Frontal cortex (tissue), 3 donors: ENCODE measurements at regions not wholly inside any gene's neighbourhood (a gene's known extent, or its start where the extent isn't known, plus 50 kb on each side); places are given as distances from the start of the nearest gene placed in this dataset.
"Not testable (repeated sequence)": the region's sequence is repeated elsewhere in the genome, so short reads cannot be mapped to it uniquely, and the experiment has no call there.

Experiments used
- DNase-seq, 2 donors: peaks; one replicate each; pipeline ENCODE4 v3.0.0; 2012; ENCODE audit warnings: low spot score in 2 of 2
- FAIRE-seq: peaks from 2 replicates; lab custom pipeline; 2012; peaks lifted over from hg19 to GRCh38; lab: Jason Lieb, UNC
- donor health status: control.
- donor health status: control.
- donor health status: control.

DNA sequence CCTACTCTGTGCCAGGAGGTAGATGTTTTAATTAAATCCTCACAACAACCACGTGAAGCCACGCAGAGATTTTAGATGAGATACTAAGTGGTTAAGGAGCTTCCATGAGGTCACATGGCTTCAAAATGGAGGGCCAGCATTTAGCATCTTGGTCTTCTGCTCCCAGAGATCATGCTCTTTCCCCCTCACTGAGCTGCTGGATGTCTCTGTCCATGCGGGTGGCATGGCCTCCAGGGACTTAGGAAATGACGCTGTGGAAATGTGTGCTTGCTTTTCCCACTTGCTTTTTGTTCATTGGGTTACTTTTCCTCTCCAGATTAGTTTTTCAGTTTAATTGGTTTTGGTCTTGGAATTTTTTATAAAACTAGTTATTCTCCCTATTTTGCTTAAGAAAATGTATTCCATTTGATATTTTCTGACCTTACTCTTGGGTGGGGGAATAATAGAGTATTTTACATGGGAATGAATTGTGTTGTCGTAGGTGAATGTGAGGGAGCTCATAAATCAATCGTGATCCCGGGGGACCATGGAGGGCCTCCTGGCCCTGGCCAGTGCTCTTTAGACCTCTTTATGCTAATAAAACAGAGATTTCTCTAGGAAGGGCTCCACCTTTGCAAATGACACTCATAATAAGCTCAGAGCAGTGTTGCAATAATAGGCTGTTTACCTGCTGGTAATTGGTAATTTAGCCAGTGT, 376.0 kb upstream of the ONECUT1 start:
- DNase-seq (no peak), FAIRE-seq (no peak)

DNA sequence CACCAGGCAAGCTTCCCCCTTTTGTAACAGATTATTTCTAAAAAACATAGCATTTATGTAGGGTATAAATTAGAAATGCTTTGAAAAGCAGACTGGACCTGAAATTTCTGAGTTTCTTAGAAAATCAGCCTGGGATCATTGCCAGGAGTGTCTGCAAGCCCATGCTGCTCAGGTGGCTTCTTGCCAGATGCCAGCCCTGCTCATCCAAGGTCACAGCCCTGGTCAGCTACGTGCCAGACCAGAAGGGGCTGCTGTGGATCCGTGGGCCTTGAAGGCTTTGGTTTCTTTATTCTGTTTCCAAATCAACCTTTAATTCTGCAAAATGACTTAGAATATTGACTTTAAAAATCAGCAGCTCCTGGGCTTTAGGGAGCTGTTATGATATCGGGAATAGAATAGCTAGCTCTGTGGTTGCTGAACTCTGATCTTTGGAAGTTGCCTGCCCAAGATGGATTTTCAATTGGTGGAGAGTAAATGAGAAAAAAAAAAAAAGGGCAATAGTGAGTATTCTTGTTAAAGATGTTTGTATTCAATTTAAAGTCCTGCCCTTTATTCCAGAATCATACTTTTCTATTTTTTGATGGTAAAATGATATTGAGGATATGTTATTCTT, 370.1 kb upstream of the ONECUT1 start:
- no peak for FAIRE-seq

DNA sequence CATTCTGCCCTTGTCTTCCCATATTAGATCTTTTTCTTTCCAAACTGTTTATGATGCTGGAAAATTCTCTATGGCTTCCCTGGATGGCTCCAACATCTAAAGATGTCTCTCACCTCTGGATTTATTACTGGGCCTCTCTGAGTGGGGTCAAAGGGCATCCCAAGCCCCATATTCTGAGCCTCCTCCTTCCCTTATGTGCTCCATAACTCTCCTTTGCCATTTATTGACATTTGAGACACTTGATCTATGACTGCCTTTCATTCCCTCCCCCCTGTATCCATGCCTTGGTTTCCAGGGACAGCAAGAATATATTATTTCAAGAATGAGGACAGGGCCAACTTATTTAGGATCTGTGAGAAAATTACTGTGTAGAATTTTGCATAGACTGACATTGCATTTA, 369.3 kb upstream of the ONECUT1 start:
- no peak for FAIRE-seq
- no peak for DNase-seq

More for the DNA sequence above, 370.1 kb upstream of the ONECUT1 start:
- DNase-seq = no peak

DNA sequence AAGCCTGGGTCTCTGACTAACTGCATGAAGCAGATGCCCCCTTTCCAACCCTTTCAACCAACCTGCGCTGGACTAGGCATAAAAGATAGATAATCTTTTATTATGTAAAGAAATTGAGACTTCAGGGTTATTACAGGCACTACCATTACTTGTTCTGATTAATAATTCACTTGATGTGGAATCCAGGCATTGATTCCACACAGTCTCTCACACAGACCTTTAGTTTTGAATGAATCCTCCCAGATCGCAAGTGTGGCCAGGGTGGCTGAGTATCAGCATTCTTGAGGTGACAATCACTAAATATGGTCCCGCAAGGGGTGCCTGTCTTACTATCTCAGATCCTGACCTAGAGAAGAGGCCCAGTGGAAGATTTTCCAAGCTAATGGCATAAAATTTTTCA, 368.9 kb upstream of the ONECUT1 start:
- FAIRE-seq (no peak), DNase-seq (no peak)

DNA sequence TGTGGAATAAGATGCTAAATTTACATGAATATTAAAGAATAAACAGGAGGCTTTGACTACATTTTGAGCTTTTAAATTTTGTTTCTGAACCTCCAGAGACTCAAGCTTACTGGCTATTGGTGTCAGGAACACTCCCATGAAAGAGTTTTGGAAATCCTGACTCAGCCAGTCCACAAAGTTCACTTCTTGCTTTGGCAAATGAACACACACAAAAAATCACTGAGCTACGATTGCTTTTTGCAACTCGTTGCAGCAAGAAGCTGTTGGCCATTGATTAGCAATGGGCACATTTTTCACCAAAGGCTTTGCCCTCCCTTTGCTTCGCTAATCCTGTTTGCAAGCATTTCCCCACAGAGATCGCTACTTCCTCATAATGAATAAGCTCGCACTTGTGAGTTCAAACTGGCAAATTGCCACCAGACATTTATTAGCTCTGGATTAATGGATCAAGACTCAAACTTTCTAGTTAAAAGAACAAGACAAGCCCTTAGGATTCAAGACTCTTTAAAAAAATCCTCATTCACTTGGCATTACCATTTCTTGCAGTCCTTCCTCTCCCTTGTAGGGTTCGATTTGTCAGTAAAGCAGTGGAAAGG, 343.2 kb upstream of the ONECUT1 start:
- no peak for DNase-seq
- no peak for FAIRE-seq

DNA sequence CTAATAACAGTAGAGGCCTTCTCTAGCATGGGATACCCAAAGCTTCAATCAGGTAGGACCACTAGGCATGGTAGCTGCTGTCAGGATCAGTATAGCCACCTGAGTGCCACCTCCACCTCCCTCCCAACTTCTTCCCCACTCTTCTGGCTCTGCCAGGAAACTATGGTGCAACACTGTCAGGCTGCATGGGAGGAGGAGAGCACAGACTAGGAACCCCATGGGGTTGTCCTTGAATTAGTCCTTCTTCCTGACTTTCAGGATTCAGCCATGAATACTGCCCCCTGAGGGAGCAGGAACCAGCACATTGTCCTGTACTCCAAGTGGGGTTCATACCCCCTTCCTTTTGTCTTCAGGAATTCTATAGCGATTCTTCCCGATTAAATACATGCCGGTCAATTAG, 340.8 kb upstream of the ONECUT1 start:
- FAIRE-seq (no peak), DNase-seq (no peak)

DNA sequence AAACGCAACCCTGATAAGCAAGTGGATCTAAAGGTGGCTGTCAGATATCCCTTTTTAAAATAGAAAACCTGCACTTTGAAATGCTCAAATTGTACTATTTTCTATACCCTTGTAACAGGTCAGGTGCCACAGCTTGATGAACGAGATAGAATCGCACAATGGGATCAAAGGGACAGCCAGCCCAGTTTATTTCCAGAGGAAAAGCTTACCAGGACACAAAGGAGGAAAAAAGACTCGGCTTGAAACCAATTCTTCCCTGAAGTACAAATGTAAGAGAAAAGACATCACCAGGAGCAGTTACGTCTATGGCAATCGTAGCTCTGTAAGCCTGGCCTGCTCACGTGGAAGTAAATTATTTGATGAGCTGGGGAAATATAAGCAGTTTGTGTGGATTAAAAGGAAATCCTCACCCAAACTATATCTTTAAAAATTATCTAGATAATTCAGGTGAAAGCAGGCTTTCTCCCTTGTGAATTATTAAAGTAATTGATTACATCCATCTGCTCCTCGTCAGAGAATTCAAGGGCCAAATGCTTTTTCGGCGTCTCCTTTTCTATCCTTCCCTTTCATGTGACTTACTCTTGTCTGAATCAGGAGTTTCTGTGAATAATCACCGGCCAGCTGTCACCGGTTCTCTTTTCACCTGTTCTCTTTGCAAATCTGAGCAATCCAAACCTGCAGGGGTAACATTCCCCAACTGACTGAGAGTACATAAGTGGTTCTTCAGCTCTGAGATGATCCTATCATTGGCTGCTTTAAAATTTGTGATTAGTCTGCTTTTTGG, 339.2 kb upstream of the ONECUT1 start:
- FAIRE-seq (no peak), DNase-seq (no peak)

DNA sequence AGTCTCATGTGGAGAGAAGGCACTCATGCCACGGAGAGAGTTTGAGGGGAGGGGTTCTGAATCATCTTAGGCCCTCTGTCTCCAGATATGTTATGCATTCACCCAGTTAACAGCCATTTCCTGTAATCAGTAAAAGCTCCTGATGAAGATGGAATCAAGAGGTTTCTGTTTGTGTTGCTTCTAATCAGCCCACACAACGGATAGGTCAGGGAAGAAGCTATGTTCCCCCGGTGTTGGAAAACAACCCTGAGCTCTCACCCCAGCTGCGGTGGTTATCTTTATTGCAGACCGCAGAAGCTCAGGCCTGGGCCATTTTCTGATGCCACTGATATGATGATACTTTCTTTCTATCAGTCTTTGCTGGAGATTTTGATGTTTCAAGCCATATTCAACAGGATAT, 338.5 kb upstream of the ONECUT1 start:
- FAIRE-seq (no peak), DNase-seq (no peak)

DNA sequence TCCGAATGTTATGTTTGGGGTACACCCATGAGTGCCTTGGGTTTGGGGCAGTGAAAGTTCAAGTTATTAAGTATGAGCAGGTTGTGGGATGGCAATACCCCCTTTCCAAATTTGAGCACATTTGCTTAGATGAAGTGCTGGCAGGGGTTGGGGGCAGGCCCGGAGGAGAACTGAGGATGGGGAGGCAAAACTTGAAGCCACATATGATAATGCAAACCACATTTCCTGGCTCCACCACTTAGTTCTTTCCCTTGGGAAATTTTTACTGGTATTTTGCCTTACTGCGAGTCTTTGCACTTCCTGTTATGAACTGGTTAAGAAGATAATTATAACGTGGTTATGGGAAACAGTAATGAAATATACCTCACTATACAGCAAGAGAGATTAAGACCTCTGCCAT, 336.0 kb upstream of the ONECUT1 start:
- no peak for FAIRE-seq
- no peak for DNase-seq

DNA sequence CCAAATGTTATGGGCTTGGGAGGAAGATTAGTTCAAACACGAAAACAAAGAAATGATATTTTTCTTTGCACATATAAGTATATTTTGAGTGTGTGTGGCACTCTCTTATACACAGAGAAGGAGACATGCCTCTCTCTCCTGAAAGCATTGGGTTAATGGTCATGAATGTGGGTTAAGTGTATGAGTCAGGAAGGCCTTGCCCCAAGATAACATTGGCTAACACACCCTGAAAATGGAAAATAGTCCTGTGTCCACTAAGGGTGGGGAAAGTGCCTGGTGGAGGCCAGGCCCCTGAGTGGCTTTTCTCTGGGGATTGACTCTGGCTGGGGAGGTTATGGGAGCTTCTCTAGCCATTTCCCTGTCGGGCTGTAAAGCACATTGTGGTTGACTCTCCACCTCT, 332.7 kb upstream of the ONECUT1 start:
- DNase-seq = no peak
- FAIRE-seq = no peak

DNA sequence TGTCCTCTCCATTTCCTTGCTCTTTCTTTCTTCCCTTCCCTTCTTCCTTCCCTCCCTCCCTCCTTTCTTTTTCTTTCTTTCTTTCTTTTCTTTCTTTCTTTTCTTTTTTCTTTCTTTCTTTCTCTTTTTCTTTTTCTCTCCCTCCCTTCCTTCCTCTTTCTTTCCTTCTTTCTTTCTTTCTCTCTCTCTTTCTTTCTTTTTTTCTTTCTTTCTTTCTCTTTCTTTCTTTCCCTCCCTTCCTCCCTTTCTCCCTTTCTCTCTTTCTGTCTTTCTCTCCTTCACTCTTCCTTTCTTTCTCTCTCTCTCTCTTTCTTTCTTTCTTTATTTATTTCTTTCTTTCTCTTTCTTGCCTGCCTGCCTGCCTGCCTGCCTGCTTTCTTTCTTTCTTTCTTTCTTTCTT, 326.8 kb upstream of the ONECUT1 start:
- FAIRE-seq, DNase-seq: not testable (repeated sequence)

DNA sequence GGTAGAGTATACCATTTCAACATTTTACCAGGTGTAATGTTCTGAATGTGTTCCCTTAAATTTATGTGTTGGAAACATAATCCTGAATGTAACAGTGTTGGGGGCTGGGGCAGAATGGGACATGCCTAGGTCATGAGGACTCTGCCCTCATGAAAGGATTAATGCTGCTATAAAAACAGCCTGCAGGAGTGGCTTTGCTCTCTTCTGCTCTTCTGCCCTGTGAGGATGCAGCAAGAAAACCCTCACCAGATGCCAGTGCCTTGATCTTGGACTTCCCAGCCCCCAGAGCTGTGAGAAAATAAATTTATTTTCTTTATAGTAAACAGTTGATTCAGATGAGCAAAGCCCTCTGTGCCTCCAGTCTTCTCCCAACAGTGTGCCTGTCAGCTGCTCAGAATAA, 326.0 kb upstream of the ONECUT1 start:
- FAIRE-seq = no peak
- DNase-seq = no peak

DNA sequence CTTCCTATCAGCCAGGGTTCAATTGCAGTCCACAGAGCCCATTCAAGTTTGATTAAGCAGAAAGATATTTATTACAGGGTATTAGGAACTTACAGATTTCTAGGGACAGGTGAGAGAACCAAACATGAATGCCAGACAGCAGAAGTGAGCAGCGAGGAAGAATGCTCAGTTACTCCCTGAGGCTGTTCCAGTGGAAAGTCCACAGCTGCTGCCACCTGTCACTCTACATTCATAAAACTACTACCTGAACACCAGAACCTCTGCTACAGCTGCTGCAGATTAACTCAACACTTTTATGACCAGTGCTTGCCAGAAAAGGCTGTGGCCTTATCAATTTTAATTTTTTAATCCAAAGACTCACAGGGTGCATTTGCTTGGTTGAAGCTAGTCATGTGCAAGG, 325.4 kb upstream of the ONECUT1 start:
- no peak for FAIRE-seq

DNA sequence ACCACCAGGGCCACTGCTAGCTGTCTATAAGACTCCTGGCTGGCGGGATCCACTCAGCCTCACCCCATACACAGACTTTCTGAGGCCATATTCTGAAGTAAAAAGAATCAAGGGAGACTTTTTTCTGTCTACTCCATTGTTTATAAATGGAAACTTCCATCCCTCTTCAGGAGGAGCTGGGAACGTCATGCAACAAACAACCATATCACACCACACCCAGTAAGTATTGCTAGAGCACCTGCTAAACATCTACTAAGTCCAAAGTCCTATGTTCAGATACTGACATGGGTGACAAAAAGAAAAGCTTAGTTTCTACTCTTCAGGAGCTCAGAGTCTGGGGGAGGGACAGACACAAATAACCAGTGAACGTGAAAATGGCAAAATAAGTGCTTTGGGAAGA, 324.8 kb upstream of the ONECUT1 start:
- FAIRE-seq = no peak
- DNase-seq = no peak

More for the DNA sequence above, 325.4 kb upstream of the ONECUT1 start:
- DNase-seq = no peak

DNA sequence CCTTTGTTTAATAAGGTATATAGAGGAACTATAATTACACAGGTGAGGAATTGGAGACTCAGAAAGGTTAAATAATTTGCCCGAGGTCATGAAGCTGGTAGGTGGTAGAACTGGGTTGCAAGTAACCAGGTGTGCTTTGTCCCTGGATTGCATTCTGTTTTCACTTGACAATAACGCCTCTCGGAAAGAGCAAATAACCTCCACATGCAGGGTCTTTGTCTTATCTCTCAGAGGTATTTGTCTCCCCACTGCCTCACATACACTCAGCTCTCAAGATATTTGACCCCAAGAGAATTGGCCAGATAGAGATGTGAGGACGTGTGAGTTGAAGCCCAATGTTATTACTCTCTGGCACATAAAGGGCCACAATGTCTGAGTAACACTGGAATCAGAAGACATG, 320.9 kb upstream of the ONECUT1 start:
- no peak for DNase-seq
- FAIRE-seq = no peak

DNA sequence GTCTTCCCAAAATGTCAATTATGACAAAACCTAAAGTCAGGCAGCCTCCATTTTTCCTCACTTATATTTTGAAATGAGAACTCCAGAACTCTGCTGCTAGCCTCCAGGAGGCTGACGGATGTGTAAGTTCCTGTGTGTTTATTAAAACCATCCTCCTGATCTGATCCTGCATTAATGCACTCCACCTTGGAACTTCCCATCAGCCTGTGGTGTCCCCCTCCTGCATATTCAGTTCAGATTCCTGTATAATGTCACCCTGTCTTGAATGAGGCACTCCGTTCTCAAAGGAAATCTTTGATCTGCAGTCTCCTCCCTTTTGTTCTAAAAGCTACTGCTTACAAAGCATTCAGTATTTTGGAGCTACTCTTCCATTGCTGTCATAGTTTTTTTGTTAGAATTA, 318.2 kb upstream of the ONECUT1 start:
- DNase-seq (no peak), FAIRE-seq (no peak)

DNA sequence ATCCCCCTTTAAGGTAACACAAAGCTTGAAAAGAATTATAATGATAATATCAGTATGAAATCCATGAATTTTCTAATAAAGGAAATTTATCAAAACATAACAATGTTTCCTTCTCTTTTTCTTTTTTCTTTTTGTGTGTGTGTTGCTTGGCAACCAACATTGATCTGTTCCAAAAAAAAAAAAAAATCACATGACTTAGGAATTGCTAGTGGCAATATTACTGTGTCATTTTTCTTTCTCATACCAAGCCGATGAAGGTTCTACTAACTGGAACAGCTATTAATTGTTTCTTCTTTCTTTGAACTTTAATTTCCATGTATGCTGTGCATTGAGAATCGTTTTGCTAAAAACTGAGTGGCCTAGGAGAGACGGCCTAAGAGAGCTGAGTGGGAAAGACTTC, 317.7 kb upstream of the ONECUT1 start:
- FAIRE-seq = no peak
- no peak for DNase-seq

DNA sequence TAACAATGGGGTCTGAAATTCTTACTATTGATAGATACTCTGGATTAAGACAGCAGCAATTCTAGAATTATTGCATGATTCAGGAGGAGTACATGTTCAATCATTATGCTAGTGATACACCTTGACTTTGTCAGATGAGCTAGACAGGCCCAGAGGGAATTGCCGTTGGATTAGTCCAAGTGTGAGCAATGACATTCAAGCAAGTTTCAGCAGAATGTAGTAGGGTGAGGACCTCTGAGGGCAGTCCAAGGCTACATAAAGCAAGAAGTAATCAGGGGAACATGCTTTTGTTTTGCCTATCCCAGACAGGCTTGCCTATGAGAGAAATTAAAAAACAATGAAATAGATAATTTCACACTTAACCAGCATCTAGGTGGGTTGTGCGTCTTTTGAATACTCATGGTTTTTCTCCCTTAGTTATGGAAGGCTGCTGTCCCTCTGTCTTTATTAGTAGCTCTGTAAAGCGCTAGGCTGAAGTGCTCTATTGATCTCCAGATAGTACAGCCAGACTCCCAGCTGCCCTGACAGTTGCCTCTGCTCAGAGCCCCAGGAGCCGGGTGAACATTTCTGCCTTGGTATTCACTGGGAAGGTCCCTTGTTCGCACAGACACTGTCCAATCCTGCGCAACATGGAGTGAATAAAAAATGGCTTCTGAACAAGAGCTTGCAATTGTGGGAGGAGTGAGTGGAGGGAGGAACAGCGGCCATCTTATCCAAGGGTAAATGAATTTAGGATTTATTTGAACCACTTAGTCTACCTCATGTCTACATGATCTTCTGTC, 316.6 kb upstream of the ONECUT1 start:
- no peak for DNase-seq
- FAIRE-seq = no peak

DNA sequence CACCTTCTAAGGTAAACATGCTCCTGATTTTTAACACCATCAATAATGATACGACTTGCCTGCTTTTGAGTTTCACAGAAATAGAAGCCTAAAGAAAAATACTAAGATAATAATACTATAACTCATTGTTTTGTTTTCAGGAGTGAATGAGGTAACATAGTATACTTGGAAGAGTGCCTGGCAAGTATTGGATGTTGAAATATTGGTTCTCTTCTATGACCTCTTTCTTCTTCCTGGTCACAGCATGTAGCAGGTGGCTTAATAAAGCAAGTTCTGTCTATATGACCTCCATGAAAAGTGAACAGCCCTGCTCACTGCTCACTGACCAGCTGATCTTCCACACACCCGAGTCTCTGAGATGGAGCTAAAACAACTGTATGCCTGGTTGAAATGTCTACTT, 312.3 kb upstream of the ONECUT1 start:
- FAIRE-seq = no peak
- DNase-seq = no peak

DNA sequence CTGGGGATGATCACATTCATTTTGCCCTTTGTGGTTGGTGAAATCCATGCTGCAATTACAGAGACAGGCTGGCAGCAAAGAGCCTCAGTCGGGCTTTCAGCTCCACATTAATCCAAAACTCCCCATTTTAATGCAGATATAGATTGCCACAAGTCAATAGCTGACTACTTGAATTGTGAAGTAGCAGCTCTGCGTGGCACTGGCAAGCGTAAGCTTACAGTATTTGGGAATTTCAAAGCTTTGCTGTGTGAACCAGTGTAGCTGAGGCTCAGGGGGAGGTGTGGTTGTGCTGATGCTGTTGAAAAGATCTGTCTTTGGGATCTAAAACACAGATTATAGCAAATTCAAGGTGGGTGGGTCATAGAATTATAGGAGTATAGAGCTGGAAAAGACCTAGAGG, 290.3 kb upstream of the ONECUT1 start:
- DNase-seq (no peak), FAIRE-seq (no peak)
